HL-60 (cell line): ENCODE measurements at regions not wholly inside any gene's neighbourhood (a gene's known extent, or its start where the extent isn't known, plus 50 kb on each side); places are given as distances from the start of the nearest gene placed in this dataset.

Source experiments
- POLR2AphosphoS5 ChIP-seq: IDR thresholded peaks from 2 replicates; pipeline ENCODE4 v1.6.1; 2012; ENCODE audit warnings: low read depth
- SPI1 ChIP-seq: IDR thresholded peaks from 2 replicates; pipeline ENCODE4 v1.6.1; 2012; ENCODE audit warnings: low read depth, mild to moderate bottlenecking, borderline replicate concordance
- TF ChIP-seq, protein P1 (sequence below): IDR thresholded peaks from one replicate; pipeline ENCODE4 v1.5.1; 2011; ENCODE audit warnings: low read length, control low read depth, inconsistent platforms; ENCODE audit not compliant: insufficient read depth

DNA sequence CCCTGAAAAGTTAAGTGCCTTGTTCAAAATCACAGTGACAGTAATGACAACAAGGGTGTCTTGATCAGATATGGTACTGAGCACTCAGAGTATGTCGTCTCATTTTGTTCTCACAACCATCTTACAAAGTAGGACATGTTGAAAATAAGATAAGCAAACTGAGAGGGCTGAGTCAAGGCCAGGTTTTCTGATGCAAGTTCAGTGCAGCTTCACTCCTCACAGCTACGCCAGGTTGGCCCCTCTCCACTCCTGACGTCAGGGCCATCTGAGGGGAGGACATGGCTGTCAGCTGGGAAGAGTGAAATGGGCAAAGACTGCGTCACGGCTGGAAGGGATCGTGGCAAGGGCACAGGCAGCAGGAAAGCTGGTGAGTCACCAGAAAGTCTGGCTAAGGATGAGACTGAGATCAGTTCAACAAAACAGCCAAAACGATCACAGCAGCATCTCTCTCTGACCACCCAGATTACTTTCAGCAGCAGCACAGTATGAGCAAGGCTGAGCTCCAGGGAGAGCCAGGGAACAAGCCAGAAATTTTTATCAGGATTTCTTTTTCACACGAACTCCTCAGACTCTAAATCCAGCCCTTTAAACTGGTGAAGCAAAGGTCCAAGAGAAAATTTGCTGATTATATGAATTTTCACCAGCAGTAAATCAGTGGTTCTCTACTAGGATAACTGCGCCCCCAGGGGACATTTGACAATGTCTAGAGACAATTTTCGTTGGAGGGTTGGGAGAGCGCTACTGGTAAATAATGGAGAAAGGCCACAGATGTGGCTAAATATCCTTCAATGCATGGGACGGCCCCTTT is 297.9 kb upstream of the AMIGO2 start:
- TF ChIP-seq SPI1 (no peak), POLR2AphosphoS5 (no peak)
- TF ChIP-seq, protein P1, sequence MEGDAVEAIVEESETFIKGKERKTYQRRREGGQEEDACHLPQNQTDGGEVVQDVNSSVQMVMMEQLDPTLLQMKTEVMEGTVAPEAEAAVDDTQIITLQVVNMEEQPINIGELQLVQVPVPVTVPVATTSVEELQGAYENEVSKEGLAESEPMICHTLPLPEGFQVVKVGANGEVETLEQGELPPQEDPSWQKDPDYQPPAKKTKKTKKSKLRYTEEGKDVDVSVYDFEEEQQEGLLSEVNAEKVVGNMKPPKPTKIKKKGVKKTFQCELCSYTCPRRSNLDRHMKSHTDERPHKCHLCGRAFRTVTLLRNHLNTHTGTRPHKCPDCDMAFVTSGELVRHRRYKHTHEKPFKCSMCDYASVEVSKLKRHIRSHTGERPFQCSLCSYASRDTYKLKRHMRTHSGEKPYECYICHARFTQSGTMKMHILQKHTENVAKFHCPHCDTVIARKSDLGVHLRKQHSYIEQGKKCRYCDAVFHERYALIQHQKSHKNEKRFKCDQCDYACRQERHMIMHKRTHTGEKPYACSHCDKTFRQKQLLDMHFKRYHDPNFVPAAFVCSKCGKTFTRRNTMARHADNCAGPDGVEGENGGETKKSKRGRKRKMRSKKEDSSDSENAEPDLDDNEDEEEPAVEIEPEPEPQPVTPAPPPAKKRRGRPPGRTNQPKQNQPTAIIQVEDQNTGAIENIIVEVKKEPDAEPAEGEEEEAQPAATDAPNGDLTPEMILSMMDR: no peak
